Cardiac fibroblast (primary cell): ENCODE measurements at regions not wholly inside any gene's neighbourhood (a gene's known extent, or its start where the extent isn't known, plus 50 kb on each side); places are given as distances from the start of the nearest gene placed in this dataset.
A peak's percentile ranks its signal among the peaks of the same experiment; 100 is the strongest.

Experiments used
- DNase-seq, 2 donors: peaks; one replicate each; pipeline versions ENCODE4 v3.0.0 to v3.0.0-alpha.2; 2010; ENCODE audit warnings: low read depth in 2 of 2
- H3K4me3 ChIP-seq, 2 donors: replicated peaks in 1 of 2; 1 replicate in 1 of 2; 2 replicates in 1 of 2; pipeline ENCODE4 v1.5.1; 2011; ENCODE audit warnings: low read depth in 2 of 2, low read length in 2 of 2, mild to moderate bottlenecking in 2 of 2, moderate library complexity in 1 of 2
- TF ChIP-seq, protein P1 (sequence below): IDR thresholded peaks from one replicate; pipeline ENCODE4 v1.5.1; 2011; ENCODE audit warnings: low read depth, mild to moderate bottlenecking, low read length, inconsistent platforms

DNA sequence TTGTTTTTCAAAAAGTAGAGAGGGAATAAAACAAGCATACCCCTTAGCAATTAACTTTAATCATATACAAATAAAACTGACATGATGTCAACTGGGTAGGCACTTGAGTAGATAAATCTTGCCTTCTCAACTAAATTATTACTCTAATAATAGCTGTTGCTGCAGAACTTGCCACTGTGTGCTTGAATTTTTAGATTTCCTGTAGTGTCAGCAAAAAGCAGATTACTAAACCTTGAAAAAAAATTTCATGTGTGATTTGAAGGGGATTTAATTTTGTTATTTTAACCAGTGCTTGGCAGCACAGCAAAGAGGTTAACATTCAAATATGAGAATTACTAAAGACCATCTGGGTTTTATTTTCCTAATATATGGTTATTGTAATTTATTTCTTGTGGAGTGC, 438.3 kb upstream of the SPANXN1 start:
- DNase-seq: no peak
- H3K4me3 ChIP-seq: no peak overlapping the region
- TF ChIP-seq, protein P1, sequence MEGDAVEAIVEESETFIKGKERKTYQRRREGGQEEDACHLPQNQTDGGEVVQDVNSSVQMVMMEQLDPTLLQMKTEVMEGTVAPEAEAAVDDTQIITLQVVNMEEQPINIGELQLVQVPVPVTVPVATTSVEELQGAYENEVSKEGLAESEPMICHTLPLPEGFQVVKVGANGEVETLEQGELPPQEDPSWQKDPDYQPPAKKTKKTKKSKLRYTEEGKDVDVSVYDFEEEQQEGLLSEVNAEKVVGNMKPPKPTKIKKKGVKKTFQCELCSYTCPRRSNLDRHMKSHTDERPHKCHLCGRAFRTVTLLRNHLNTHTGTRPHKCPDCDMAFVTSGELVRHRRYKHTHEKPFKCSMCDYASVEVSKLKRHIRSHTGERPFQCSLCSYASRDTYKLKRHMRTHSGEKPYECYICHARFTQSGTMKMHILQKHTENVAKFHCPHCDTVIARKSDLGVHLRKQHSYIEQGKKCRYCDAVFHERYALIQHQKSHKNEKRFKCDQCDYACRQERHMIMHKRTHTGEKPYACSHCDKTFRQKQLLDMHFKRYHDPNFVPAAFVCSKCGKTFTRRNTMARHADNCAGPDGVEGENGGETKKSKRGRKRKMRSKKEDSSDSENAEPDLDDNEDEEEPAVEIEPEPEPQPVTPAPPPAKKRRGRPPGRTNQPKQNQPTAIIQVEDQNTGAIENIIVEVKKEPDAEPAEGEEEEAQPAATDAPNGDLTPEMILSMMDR: no peak

DNA sequence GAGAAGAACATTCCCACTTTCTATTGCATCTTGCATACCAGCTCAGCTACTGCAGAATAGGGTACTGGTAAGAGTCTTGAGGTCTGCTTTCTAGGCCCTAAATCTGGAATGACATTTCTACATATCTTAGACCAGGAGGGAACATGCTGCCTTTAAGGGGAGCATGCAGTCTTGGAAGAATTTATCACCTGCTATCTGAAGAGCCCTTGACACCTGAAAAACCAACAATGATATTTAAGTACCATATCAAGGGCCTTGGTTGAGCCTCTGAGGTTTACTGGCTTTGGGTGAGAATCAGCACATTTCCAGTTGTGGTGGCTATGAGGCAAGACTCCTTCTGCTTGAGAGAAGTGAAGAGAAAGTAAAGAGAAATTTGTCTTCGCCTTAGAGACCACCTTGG, 436.8 kb upstream of the SPANXN1 start:
- TF ChIP-seq, protein P1: no peak
- no peak overlapping the region for H3K4me3 ChIP-seq
- no peak for DNase-seq

DNA sequence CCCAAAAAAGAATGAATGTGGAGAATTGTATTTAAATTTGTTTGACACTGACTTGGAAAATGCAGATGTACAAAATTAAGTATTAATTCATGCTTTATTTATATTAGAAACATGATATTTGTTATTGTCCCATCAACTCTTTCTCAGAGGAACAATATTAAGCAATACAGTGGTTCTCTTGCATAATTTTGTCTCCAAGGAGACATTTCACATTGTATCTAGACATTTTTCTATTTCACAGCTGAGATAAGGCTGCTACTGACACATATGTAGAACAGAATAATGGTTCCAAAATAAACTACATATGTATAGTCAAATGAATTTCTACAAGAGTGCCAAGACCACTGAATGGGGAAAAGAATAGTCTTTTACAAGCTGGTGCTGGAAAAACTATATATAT, 427.9 kb upstream of the SPANXN1 start:
- DNase-seq: peak in 1 of 2 donors; percentile 55
- no peak overlapping the region for H3K4me3 ChIP-seq
- TF ChIP-seq, protein P1: no peak

DNA sequence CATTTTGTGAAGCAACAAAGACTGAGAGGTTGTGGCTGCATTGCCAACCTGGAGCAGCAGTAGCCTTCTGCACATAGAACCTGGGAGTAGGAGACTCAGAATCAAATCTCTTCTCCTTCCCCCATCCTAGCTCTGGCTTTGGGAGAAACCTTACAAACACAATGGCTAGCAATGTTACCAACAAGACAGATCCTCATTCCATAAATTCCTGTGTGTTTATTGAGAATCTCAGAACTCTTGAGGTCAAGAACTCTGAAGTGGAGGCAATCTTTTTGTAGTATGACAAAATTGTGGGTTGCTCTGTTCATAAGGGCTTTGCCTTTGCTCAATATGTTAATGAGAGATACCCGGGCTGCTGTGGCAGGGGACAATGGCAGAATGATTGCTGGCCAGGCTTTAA, 406.7 kb upstream of the SPANXN1 start:
- no peak overlapping the region for H3K4me3 ChIP-seq
- TF ChIP-seq, protein P1: no peak
- DNase-seq: peak in 1 of 2 donors; percentile 28

DNA sequence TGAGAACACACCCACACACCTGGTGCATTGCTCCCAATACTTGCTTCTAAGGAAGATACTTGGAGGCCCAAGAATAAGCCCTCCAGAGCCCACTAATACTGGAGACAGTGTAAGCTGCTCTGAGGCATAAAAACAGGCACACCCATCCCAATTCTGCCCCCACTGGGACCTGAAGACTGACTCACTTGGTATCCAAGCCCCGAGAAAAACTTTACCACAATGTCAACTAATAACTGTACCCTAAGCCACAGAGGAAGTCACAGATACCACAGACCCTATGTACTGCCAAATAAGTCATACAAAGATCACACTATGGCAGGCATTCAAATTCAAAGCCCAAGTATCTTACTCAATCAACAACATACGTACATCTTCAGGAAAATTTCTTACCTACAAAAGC, 398.2 kb upstream of the SPANXN1 start:
- DNase-seq: peak in 1 of 2 donors; percentile 64
- H3K4me3 ChIP-seq: no peak overlapping the region
- TF ChIP-seq, protein P1: no peak

DNA sequence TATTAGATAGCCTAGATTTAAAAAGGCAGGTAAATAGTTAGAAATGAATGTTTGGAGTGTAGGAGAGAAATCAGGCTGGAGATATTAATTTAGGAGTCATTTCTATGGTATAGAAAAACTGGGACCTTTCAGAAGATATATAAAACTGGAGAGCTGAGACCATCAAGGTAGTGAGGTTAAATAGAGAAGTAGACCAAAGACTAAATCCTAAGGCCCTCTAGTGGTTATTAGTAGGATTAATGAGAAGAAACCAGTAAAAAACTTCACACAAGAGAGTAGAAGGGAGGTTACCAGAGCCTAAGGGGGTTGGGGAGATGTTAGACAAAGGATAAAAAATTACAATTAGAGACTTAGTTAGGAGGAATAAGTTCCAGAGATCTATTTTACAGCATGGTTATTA, 351.0 kb upstream of the SPANXN1 start:
- DNase-seq: peak in 1 of 2 donors; percentile 25
- no peak overlapping the region for H3K4me3 ChIP-seq
- TF ChIP-seq, protein P1: peak; percentile 2

DNA sequence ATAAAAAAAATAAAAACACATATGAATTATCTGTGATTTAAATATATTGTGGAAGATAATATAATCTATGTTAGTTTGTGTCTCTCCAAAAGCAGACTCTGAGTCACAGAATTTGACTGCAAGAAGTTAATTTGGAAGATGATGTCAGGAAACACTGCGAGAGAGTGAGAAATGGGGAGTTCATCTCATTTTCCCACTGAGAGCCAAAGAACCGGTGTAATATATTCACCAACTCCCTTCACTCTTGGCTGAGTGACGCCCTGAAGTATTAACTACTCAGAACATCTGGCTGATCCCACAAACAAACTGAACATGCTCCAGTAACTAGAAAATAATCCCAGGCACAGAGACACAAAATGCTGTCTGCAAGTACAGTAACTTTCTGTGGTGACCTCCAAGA, 345.8 kb upstream of the SPANXN1 start:
- TF ChIP-seq, protein P1: no peak
- H3K4me3 ChIP-seq: no peak overlapping the region
- DNase-seq: no peak
